ENCODE measurements at regions not wholly inside any gene's neighbourhood (a gene's known extent, or its start where the extent isn't known, plus 50 kb on each side); places are given as distances from the start of the nearest gene placed in this dataset.

DNA sequence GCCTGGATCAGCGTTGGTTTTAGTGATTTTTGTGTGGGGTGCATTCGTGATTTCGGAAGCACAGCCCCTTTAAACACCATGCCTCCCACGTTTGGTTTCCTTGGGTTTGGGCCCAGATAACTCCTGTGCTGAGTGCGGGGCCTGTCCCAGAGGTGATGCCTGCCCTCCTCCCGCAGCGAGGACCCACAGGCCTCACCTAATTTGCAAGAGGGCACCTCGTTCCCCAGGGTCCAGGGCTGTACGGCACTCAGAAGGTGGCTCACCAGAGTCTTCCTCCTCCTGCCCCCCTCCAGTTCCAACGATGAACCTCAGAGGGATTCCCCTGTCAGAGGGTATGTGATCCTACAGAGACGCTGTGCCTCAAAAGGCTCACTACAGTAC is 54.3 kb upstream of the SOX1 start:
- no peak overlapping the region for H3K27ac Mint-ChIP-seq (ENCODE audit: unreplicated experiment)
- TF ChIP-seq, protein P1, sequence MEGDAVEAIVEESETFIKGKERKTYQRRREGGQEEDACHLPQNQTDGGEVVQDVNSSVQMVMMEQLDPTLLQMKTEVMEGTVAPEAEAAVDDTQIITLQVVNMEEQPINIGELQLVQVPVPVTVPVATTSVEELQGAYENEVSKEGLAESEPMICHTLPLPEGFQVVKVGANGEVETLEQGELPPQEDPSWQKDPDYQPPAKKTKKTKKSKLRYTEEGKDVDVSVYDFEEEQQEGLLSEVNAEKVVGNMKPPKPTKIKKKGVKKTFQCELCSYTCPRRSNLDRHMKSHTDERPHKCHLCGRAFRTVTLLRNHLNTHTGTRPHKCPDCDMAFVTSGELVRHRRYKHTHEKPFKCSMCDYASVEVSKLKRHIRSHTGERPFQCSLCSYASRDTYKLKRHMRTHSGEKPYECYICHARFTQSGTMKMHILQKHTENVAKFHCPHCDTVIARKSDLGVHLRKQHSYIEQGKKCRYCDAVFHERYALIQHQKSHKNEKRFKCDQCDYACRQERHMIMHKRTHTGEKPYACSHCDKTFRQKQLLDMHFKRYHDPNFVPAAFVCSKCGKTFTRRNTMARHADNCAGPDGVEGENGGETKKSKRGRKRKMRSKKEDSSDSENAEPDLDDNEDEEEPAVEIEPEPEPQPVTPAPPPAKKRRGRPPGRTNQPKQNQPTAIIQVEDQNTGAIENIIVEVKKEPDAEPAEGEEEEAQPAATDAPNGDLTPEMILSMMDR (IDR thresholded peaks at IDR 0.05), result no peak
- DNase-seq (ENCODE audit: low spot score), result no peak
- H3K4me1 Mint-ChIP-seq (ENCODE audit: low read depth), result no peaks in the 10 kb centered on the region
- H3K36me3 Mint-ChIP-seq (ENCODE audit: low read depth), result no peaks in the 10 kb centered on the region
- peaks cover 4% of the 10 kb centered on the region for H3K9me3 Mint-ChIP-seq (ENCODE audit: low read depth)
- peaks cover 2% of the 10 kb centered on the region for H3K27me3 Mint-ChIP-seq (ENCODE audit: low read depth)
- no peak overlapping the region for H3K4me3 Mint-ChIP-seq (ENCODE audit: unreplicated experiment)

DNA sequence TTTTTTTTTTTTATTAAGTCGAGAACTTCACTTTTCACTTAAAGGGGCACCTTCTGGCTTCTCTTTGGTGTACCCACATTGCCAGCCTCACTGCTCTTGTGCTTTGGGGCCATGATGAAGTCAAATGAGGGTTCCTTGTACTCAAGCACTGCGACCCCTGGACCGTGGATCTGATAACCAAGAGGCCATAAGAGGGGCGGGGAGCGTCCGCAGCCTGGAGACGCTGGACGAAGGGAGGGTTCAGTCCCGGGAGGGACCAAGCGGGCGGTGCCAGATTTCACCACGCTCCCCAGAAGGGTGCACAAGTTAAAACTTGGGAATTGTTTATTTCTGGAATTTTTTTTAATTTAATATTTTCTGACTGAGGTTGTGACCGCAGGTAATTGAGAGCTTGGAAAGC is 53.3 kb upstream of the SOX1 start:
- TF ChIP-seq, protein P1 (IDR thresholded peaks at IDR 0.05), result no peak
- no peak overlapping the region for H3K27ac Mint-ChIP-seq (ENCODE audit: unreplicated experiment)
- DNase-seq (ENCODE audit: low spot score), result no peak
- peaks cover 7% of the 10 kb centered on the region for H3K27me3 Mint-ChIP-seq (ENCODE audit: low read depth)
- H3K4me3 Mint-ChIP-seq (ENCODE audit: unreplicated experiment), result no peak overlapping the region
- peaks cover 4% of the 10 kb centered on the region for H3K9me3 Mint-ChIP-seq (ENCODE audit: low read depth)
- no peaks in the 10 kb centered on the region for H3K4me1 Mint-ChIP-seq (ENCODE audit: low read depth)
- no peaks in the 10 kb centered on the region for H3K36me3 Mint-ChIP-seq (ENCODE audit: low read depth)

DNA sequence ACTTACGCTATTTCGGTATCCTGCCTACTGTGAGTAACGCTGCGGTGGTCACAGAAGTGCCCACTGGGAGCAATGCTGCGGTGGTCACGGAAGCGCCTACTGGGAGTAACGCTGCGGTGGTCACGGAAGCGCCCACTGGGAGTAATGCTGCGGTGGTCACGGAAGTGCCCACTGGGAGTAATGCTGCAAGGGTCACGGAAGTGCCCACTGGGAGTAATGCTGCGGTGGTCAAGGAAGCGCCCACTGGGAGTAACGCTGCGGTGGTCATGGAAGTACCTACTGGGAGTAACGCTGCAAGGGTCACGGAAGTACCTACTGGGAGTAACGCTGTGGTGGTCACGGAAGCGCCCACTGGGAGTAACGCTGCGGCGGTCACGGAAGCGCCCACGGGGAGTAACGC is 52.1 kb upstream of the SOX1 start:
- TF ChIP-seq, protein P1 (IDR thresholded peaks at IDR 0.05), result no peak
- no peak for DNase-seq (ENCODE audit: low spot score)
- Mint-ChIP-seq H3K9me3 (ENCODE audit: low read depth) (peaks cover 3% of the 10 kb centered on the region), H3K4me3 (ENCODE audit: unreplicated experiment) (no peak overlapping the region), H3K27ac (ENCODE audit: unreplicated experiment) (peak overlapping the region; percentile 11), H3K4me1 (ENCODE audit: low read depth) (no peaks in the 10 kb centered on the region), H3K27me3 (ENCODE audit: low read depth) (peaks cover 8% of the 10 kb centered on the region), H3K36me3 (ENCODE audit: low read depth) (no peaks in the 10 kb centered on the region)
